Panc1 (cell line): ENCODE measurements at regions not wholly inside any gene's neighbourhood (a gene's known extent, or its start where the extent isn't known, plus 50 kb on each side); places are given as distances from the start of the nearest gene placed in this dataset.

ENCODE experiments used
- ATAC-seq: fragments of 200-7000 bp; cut with Tn5 transposase; 2 replicates; pipeline ENCODE4 v1.9.1; 2020; ENCODE audit warnings: mild to moderate bottlenecking, moderate library complexity
- BruUV-seq: library from RNA; stranded (reverse); fragments of 400-500 nt; replicated peaks from 2 replicates; lab custom pipeline; 2021; lab: Mats Ljungman, UMichigan
- CTCF ChIA-PET: fragments of 300-600 bp; sonication (Branson Sonifier 250); formaldehyde crosslinking; loops from one replicate; lab custom pipeline; 2022; ENCODE audit warnings: antibody characterized with exemption; lab: Charles Lee
- POLR2A ChIA-PET: fragments of 300-600 bp; sonication (Branson Sonifier 250); formaldehyde crosslinking; loops from one replicate; lab custom pipeline; 2022; ENCODE audit warnings: antibody characterized with exemption; lab: Charles Lee
- DNase-seq: peaks from one replicate; pipeline ENCODE4 v3.0.0-alpha.2; 2010; ENCODE audit warnings: low read depth, low spot score
- H3K27ac ChIP-seq: 2 replicates; pipeline ENCODE4 v1.5.1; 2011; ENCODE audit warnings: mild to moderate bottlenecking, low read length, inconsistent platforms
- H3K27me3 ChIP-seq: fragments of 200-500 bp; sonication (Bioruptor generic); 2 replicates; pipeline ENCODE4 v1.6.0; 2014; ENCODE audit warnings: low read length, inconsistent platforms; ENCODE audit not compliant: control insufficient read depth, insufficient read depth
- H3K36me3 ChIP-seq: fragments of 200-500 bp; sonication (Bioruptor generic); 2 replicates; pipeline ENCODE4 v1.5.1; 2014; ENCODE audit warnings: inconsistent platforms, mild to moderate bottlenecking, low read length, moderate library complexity; ENCODE audit not compliant: control insufficient read depth, insufficient read depth
- H3K4me1 ChIP-seq: 2 replicates; pipeline ENCODE4 v1.5.1; 2011; ENCODE audit warnings: inconsistent platforms, mild to moderate bottlenecking, low read length, moderate library complexity; ENCODE audit not compliant: control insufficient read depth, insufficient read depth
- H3K4me3 ChIP-seq, 2 experiments: 2 replicates each; pipeline ENCODE4 v1.5.1; 2011 to 2012; ENCODE audit warnings: low read depth in 2 of 2, low read length in 2 of 2, mild to moderate bottlenecking in 2 of 2, inconsistent platforms in 1 of 2, moderate library complexity in 1 of 2
- H3K9me3 ChIP-seq: fragments of 200-500 bp; sonication (Bioruptor generic); 2 replicates; pipeline ENCODE4 v1.5.1; 2014; ENCODE audit warnings: low read depth, mild to moderate bottlenecking, inconsistent platforms, low read length, moderate library complexity; ENCODE audit not compliant: control insufficient read depth, insufficient read depth
- CTCF ChIP-seq: fragments of 450-650 bp; IDR thresholded peaks from 2 replicates; pipeline ENCODE4 v1.5.1; 2017; ENCODE audit warnings: mild to moderate bottlenecking
- POLR2AphosphoS5 ChIP-seq: IDR thresholded peaks from 2 replicates; pipeline ENCODE4 v1.6.1; 2012; ENCODE audit warnings: mild to moderate bottlenecking, low read depth, low read length, moderate library complexity
- REST ChIP-seq, 2 experiments: IDR thresholded peaks; 2 replicates each; pipeline ENCODE4 v1.6.1; 2011 to 2012; ENCODE audit warnings: low read depth in 2 of 2, control low read depth in 1 of 2, low read length in 1 of 2, mild to moderate bottlenecking in 1 of 2, moderate library complexity in 1 of 2; ENCODE audit not compliant: insufficient read depth in 1 of 2
- SIN3A ChIP-seq: IDR thresholded peaks from 2 replicates; pipeline ENCODE4 v1.6.1; 2012; ENCODE audit warnings: low read depth, mild to moderate bottlenecking, low read length, moderate library complexity, borderline replicate concordance; ENCODE audit not compliant: insufficient read depth
- TCF7L2 ChIP-seq: IDR thresholded peaks from 2 replicates; pipeline ENCODE4 v1.6.1; 2011; ENCODE audit warnings: mild to moderate bottlenecking, low read depth, low read length, inconsistent platforms
- in situ Hi-C: cut with HindIII; loops from 2 replicates; pipeline ENCODE4 v1.10.0; 2016; ENCODE audit warnings: low sequenced_read_pairs, low pct_unique_long_range_greater_than_20kb
- intact Hi-C: fragments of 100-400 bp; cut with micrococcal nuclease; formaldehyde crosslinking; loops from one replicate; pipeline ENCODE4 v1.10.0; 2022; ENCODE audit not compliant: unreplicated experiment

- no peak overlapping the region for H3K4me3 ChIP-seq
- BruUV-seq, result no TSS peak
- in situ Hi-C loops, result no loop called here
- H3K27ac ChIP-seq, result no peak overlapping the region
- no peaks in the 10 kb centered on the region for H3K36me3 ChIP-seq
- no peak for DNase-seq
- intact Hi-C loops, result no loop called here
- no peak for ATAC-seq
- no peaks in the 10 kb centered on the region for H3K9me3 ChIP-seq
- POLR2A ChIA-PET, result no interaction called here
- CTCF ChIA-PET, result no interaction called here
- no peaks in the 10 kb centered on the region for H3K4me1 ChIP-seq
- H3K27me3 ChIP-seq, result no peaks in the 10 kb centered on the region
- no peak for TF ChIP-seq REST (IDR thresholded peaks at IDR 0.05; ENCODE audit: insufficient read depth in 1 of 2, low read depth in 2 of 2, low read length in 1 of 2)
- TF ChIP-seq SIN3A, result no peak
- TF ChIP-seq TCF7L2, result no peak
- no peak for TF ChIP-seq POLR2AphosphoS5
- no peak for TF ChIP-seq CTCF
These were observed 568.5 kb upstream of the MDGA2 start for GRCh38 chr14:48243900-48244299.

GRCh38 chr14:48229091-48229490 is 553.7 kb upstream of the MDGA2 start:
- CTCF ChIA-PET, result no interaction called here

More at GRCh38 chr14:48229091-48229490, 553.7 kb upstream of the MDGA2 start:
- TF ChIP-seq REST (IDR thresholded peaks at IDR 0.05; ENCODE audit: insufficient read depth in 1 of 2, low read depth in 2 of 2, low read length in 1 of 2) (no peak), POLR2AphosphoS5 (no peak), CTCF (no peak), SIN3A (no peak), TCF7L2 (no peak)
- intact Hi-C loops (no loop called here), in situ Hi-C loops (no loop called here)
- no peak overlapping the region for H3K4me3 ChIP-seq
- no peak overlapping the region for H3K27ac ChIP-seq
- no peaks in the 10 kb centered on the region for H3K36me3 ChIP-seq
- ATAC-seq, result no peak
- no TSS peak for BruUV-seq
- POLR2A ChIA-PET, result no interaction called here
- no peaks in the 10 kb centered on the region for H3K4me1 ChIP-seq
- H3K9me3 ChIP-seq, result no peaks in the 10 kb centered on the region
- no peaks in the 10 kb centered on the region for H3K27me3 ChIP-seq
- DNase-seq, result no peak
